HG03457 (cell line): ENCODE measurements at regions not wholly inside any gene's neighbourhood (a gene's known extent, or its start where the extent isn't known, plus 50 kb on each side); places are given as distances from the start of the nearest gene placed in this dataset.

Source experiments
- ATAC-seq: cut with Tn5 transposase; IDR thresholded peaks from one replicate; pipeline ENCODE4 v1.9.1; 2021; ENCODE audit warnings: moderate number of reproducible peaks; ENCODE audit not compliant: unreplicated experiment

DNA sequence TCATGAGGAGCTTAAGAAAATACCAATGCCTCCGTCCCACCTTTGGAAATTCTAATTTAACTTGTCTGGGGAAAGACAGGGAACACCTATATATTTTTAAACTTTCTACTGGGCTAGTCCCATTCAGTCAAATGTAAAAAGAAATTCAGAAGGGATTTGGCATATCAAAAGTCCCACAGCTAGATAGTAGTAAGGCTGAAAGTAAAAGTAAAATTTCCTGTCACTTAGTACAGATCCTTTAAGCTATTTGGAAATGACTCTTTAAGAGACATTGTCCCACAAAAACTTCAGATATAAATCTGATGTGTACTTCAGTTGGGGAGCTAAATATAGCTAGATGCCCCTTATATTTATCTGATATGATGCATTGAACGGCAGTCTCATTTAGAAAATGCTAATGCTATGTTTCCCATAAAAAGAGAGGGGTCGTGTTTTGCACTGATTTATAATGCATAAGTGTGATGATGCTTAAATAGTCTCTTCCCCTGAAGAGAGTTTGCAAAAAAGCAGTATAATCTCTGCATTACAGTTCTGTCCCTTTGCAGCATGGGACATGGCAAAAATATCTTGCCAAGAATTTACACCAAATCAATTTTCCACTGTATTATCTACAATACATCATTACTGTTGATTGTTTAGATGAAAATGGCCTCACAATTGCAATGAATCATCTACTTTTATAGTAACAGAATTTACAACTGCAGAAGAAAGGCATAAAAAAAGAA is 860.8 kb upstream of the MAP3K7 start:
- ATAC-seq: no peak

DNA sequence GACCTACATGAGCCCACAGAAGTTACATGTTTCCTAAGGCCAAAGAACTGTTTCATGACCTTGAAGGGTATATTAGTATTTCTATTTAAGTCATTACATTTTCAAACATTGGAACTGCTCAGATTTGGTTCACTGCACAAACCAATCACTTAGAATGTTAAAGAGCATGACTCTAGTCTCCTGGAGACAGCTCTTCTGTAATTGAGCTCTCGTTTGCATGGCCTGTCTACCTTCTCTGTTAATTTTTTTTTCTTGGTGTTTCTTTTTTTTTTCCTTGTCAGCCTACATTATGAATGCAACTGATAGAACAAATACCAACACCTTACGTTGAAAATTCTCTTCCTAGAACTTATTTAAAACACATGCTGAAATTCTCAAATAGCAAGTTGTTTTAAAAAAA is 860.2 kb upstream of the MAP3K7 start:
- ATAC-seq: no peak

DNA sequence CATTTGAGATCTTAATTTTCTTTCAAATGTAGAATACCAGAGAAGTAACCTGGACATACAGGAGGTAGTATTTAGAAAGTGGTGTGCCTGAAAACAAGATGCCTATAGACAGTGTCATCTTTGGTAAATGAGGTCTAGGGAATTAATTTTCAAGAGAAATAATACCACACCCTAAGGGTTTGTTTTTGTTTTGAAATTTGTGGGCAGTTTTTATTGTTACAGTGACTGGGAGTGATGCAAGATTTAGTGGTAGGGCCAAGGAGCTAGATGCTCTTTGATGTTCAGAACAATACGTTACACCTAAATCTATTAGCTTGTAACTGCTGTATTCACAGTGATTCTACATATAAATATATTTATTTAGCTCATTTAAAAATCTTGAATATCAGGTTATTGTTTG is 856.5 kb upstream of the MAP3K7 start:
- ATAC-seq: no peak

DNA sequence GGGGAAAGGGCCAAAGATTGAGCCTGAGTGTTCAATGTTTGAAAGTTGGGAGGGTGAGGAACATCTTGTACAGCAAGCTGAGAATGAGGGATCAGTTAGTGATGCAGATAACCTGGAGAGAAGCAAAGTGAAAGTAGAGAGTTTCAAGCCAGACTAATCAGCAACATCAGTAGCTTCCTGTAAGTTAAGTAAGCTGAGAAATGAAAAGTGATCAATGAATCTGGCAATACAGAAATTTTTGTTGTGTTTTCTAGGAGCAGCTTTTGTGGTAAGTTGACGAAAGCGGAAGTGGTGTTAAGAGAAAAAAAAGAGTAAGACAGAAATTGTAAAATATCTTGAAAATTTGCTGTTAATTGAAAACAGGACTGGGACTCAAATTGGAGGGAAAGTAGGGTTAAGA is 855.5 kb upstream of the MAP3K7 start:
- no peak for ATAC-seq

DNA sequence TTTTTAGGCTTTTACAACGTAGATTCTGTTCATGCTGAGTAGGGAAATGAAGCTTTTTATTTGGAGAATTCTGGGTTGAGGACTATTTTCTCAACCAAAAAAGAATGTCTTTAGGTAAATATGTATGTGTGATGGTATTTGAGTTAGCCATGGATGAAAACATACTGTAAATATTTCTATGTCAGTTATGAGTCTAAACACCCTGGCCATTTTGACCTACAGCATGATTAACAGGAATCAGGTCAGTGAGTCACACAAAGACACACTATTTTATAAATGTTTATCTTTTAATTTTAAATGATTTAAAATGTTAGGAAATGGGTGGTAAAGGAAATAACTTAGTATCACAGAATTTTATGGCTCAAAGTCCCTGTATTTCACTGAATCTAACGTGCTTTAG is 851.7 kb upstream of the MAP3K7 start:
- ATAC-seq: no peak

DNA sequence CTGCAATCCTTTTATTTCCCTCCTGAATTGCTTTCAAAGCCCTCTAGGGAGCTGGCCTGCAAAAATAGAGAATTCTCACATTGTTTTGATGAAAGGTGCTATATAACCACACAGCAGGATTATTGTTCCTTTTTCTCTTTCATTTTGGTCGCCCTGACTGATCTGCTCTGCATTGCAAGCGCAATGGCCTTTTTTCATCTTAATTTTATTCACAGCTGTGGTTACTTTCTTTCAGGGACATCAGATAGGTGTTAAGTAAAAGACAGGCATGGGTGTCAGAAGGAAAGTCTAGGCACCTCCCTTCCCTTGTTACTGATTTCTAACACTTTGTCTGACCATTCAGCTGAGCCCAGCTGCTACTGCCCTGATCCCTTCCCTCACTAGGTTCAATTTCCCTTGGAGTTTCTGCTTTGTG is 850.5 kb upstream of the MAP3K7 start:
- no peak for ATAC-seq

DNA sequence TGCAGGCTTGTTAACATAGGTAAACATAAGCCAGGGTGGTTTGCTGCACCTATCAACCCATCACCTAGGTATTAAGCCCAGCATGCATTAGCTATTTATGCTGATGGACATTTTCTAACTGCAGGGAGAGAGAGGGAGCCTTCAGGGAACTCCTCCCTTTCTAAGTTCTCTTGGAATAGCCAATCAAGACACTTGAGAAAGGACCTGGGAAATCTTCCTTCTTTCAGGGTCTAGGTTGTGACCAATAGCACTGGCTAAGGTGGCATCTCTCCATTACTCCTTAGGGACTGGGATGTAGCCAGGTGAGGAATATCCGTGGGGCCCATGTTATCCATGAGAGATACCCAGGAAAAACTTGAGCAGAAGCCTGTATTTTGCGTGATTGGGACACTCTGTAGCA is 849.6 kb upstream of the MAP3K7 start:
- ATAC-seq: no peak

DNA sequence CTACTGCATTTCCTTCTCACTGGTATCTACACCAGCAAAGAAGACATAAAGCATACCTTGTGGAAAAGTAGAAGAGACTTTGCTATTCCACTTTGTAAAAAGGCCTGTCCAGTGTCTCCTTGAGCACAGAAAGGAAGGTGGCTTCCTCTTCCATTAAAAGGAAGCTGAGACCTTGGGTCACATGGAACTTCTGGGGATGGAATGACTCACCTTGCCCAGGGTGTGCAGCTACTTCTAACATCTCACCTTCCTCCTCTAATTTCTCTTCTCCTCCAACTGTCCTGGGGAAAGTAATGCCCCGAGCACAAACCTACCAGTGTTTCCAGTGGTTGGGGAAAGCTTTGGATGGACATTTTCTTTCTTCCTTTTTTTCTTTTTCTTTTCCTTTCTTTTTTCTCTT is 848.8 kb upstream of the MAP3K7 start:
- no peak for ATAC-seq

DNA sequence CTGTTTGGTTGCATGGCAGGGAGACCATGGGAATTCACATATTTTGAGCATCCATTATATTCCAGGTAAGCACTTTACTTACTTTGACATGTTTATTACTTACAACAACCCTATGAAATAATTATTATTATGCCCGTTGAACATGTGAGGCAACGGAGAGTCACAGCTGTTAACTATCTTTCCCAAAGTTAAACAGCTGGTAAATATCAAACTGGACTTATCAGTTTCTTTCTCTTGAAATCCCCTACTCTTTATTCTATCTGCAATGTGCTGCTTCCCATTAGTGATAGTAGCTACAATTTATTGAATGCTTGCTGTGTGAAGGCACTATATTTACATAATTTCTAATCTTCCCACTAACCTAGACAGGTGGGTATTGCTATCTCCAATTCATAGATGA is 847.7 kb upstream of the MAP3K7 start:
- ATAC-seq: no peak

DNA sequence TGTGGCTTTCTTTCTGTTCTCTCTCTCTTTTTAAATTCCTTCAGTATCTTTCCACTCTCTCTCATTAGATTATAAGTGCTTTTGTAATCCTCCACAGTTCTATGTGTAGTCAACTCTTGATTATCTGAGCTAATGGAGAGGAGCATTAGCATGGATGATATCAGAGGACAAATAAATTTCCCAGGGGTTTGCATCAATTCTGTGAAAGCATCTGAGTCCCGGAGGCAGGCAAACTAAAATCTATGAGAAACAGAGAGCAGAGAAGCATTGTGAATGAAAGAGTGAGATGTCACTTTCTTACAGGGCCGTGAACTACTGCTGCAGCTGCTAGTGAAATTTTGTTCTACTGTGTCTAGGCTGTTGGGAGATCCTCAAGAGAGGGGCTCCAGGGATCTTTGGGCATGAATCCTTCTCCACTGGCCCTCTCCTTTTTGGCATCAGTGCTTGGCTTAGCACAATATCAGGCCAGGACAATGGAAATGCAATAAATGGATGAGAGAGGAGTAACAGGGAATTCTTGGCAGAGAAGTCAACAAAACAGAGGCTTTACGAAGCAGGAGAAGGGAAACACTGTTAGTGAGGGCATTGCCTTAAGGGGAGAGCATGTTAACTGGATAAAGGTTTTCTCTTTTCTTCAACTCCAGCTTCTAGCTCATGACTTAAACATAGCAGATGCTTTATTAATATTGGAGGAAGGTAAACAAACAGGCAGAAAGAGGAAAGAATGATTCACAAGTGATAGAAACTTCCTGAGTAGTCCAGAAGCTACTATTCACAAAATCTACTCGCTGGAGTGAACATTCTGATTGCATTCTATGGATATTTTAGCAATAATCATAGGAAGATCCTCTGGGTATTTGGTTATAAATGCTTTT is 847.0 kb upstream of the MAP3K7 start:
- ATAC-seq: no peak

DNA sequence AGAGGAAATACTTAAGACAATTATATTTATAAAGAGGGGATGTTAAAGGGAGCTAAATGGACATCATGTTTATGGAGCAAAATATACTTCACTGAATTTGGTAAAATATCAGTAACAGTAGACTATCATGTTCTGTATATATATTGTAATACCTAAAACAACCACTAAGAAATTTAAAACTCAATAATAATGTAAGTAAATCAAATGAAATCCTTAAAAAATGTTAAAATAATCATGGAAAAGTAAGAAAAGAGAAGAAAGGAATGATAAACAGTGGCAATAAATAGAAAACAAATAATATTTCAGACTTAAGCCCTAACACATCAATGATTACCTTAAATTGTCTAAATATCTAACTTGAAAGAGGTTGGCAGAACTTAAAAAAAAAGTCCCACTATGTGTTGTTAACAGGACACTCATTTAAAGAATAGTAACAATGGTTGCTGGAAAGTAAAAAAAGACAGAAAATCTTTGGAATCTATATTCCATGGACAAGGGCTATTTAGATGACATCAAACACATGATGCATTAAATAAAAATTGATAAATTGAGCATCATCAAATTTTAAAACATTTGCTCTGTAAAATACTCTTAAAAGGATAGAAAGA is 842.2 kb upstream of the MAP3K7 start:
- ATAC-seq: no peak

DNA sequence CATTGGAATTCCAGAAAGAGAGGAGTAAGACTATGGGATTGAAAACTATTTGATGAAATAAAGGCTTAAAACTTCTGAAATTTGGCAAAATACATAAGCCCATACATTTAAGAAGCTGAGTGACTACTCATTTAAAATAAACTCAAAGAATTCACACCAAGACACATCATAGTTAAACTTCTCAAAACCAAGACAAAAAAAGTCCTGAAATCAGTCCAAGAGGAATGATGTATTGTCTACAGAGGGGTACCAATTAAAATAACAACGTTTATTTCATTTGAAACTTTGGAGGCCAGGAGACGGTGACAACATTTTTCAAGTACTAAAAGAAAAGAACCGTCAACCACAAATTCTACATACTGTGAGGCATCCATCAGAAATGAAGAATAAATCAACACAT is 841.4 kb upstream of the MAP3K7 start:
- ATAC-seq: no peak

DNA sequence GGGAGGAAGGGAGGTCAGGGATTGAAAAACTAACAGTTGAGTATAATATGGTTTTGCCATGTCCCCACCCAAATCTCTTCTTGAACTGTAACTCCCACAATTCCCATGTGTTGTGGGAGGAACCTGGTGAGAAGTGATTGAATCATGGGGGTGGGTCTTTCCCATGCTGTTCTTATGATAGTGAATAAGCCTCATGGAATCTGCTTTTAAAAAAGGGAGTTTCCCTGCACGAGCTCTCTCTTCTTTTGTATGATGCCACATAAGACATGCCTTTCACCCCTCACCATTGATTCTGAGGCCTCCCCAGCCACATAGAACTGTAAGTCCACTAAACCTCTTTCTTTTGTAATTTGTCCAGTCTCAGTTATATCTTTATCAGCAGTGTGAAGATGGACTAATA is 833.4 kb upstream of the MAP3K7 start:
- ATAC-seq: no peak

DNA sequence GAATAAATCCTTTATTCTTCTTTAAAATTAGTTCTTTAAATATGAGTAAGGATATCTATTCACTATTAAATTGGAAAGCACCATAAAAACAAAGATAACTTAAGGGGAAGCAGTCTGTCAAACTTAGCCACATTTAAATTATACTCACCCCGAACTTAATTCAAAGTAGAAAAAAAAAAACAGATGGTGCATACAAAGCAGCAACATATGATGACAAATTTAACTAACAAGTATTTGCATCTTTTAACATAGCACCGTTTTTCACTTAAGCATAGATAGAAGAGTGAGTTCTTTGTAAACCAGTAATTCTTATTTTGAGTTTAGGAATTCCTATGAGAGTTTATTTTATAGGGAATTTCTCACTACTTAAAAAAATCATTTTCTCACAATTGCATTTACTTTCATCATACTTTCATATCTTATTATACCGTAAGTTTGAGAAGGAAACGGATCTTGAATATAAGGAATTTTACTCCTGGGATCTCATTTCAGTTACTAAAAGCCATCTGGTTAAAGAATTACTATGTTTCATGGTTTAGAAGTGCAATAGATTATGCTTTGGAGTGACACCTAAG is 828.2 kb upstream of the MAP3K7 start:
- ATAC-seq: no peak

DNA sequence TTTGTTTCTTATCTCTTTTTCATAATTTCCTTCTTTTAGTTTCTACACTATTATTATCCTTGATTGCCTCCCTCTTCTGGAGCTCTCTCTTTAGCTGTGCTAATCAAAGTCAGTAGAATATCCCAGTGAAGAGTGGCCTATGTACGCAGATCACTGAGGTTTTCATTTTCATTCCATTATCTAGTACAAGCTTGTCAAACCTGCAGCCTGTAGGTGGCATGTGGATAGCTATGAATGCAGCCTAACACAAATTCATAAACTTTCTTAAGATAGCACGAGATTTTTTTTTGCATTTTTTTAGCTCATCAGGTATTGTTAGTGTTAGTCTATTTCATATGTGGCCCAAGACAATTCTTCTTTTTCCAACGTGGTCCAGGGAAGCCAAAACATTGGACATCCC is 825.7 kb upstream of the MAP3K7 start:
- no peak for ATAC-seq

DNA sequence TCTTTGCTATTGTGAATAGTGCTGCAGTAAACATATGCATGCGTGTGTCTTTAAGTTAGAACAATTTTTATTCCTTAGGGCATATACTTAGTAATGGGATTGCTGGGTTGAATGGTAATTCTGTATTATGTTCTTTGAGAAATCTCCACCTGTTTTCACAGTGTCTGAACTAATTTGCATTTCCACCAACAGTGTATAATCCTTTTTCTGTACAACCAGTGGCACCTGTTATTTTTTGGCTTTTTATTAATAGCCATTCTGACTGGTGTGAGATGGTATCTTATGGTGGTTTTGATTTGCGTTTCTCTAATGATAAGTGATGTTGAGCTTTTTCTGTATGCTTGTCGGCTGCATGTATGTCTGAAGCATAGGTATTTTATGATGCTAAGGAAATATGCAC is 820.8 kb upstream of the MAP3K7 start:
- no peak for ATAC-seq

DNA sequence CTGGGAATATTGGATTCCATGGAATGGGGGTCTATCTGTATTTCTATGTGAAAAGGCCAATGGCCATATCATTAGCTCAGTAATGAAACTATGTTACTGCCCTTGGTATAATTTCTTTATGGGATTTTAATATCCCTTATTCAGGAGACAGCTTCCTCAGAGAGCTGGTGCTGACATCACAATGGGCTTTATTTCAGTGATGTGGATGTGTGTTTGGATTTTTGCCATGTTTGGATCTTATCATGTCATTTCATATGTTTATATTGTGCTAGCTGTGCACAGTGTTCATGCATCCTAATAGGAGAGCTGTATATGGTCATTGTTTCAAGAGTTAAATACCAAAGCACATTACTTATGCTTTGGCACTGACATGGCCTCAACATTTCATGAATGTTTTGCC is 806.1 kb upstream of the MAP3K7 start:
- ATAC-seq: no peak

DNA sequence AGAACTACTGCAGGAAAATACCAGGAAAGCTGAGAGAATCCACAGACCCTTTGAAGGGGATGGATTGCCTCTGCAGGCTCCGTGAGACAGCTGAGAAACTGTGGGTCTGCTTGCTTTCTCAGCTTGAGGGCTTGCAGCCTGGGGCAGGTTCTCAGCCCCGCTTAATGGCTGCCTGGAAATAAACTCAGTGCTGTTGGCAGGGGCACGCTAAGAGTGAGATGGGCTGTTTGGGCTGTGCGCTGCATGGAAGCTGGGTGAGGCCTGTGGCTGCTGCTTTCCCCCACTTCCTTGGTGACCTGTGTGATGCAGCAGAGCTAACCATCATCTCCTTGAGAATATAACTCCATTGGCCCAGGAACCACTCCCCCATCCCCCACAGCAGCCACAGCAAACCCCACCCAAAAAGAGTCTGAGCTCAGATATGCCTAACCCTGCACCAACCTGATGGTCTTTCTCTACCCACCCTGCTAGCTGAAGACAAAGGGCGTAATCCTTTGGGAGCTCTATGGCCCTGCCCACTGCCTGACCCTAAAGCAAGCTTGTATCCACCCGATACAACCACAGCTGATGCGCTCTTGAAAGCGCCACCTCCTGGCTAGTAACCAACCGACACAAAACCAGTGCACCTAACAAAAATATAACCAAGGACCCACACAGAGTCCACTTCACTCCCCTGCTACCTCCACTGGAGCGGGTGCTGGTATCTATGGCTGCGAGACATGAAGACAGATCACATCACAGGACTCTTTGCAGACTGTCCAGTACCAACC is 800.6 kb upstream of the MAP3K7 start:
- no peak for ATAC-seq

DNA sequence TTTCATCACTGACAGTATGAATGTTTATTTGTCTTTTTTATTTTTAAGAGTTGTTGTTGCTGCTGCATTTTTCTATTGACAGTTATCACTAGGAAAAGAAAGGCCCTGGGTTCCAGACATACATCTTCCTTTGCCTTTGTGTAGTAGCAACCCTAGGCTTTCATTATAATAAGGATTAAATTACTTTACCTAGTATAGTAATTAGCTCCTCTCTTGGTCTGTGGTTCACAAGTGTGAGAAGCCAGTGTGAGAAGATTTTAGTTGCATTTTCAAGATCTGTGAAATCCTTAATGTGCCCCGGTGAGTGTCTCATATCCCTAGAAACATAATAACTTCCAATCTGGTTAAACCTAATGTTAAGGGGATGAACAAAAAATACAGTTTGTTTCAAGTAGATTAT is 799.3 kb upstream of the MAP3K7 start:
- ATAC-seq: no peak

DNA sequence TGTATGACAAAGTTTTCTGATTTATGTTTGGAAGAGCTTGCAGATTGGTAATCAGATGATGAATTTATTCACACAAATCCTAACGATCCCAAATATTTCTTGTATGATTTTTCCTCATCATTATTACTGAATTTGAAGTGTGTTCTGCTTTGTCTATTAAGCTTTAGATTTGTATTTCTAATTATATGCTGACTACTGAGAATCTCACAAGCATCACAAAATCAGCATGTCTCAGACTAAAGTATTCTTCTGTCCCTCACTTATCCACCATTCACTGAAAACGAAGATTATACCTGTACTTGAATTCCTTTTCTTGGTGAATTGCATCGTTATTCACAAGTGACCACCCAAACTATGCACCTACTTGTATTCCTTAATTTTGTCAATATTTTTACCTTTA is 796.3 kb upstream of the MAP3K7 start:
- ATAC-seq: no peak

DNA sequence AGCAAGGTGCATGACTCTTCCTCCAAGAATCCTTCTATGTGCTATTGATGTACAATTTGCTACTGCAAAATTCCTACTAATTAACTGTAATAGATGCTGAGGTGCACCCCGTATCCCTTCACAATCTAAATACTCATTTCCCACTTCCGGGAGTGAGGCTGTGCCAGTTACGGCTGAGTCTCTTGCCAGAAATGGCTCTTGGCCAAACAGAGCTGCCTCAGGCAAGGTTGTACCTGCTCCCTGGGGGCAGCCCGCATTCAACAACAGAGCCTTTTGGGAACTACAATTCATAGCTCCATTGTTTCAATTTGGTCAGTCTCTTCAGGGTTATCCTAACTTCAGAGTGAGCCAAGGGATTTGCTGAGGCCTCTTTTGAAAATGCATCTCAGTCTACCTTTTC is 789.8 kb upstream of the MAP3K7 start:
- ATAC-seq: no peak
